Endothelial cell of umbilical vein (primary cell): ENCODE measurements at regions not wholly inside any gene's neighbourhood (a gene's known extent, or its start where the extent isn't known, plus 50 kb on each side); places are given as distances from the start of the nearest gene placed in this dataset.

ENCODE experiments used
- EZH2 ChIP-seq: IDR thresholded peaks from 2 replicates; pipeline ENCODE4 v1.6.1; 2012; ENCODE audit warnings: borderline replicate concordance, low read depth, mild to moderate bottlenecking, moderate library complexity, low read length, inconsistent platforms; ENCODE audit not compliant: severe bottlenecking
- FOS ChIP-seq: IDR thresholded peaks from 2 replicates; pipeline ENCODE4 v1.6.1; 2011; ENCODE audit warnings: mild to moderate bottlenecking, low read length, moderate library complexity, borderline replicate concordance; ENCODE audit not compliant: insufficient read depth
- JUN ChIP-seq: IDR thresholded peaks from 2 replicates; pipeline ENCODE4 v1.6.1; 2011; ENCODE audit warnings: borderline replicate concordance, low read depth; ENCODE audit not compliant: insufficient read length, insufficient read depth
- POLR2A ChIP-seq: IDR thresholded peaks from 2 replicates; pipeline ENCODE4 v1.6.1; 2012; ENCODE audit warnings: low read depth, mild to moderate bottlenecking, control low read depth, low read length
- POLR2AphosphoS5 ChIP-seq: IDR thresholded peaks from 2 replicates; pipeline ENCODE4 v1.6.1; 2012; ENCODE audit warnings: low read depth, mild to moderate bottlenecking, control low read depth, low read length, moderate library complexity; ENCODE audit not compliant: insufficient read depth
- TF ChIP-seq, protein P1 (sequence below), 2 donors: IDR thresholded peaks; 1 replicate in 1 of 2; 2 replicates in 1 of 2; pipeline ENCODE4 v1.5.1; 2011; ENCODE audit warnings: low read length in 2 of 2, mild to moderate bottlenecking in 2 of 2, moderate library complexity in 2 of 2, control low read depth in 1 of 2, inconsistent platforms in 1 of 2, low read depth in 1 of 2; ENCODE audit not compliant: insufficient read depth in 1 of 2; ENCODE audit errors: extremely low read depth in 1 of 2
- TF ChIP-seq, protein P2 (sequence below): IDR thresholded peaks from 2 replicates; pipeline ENCODE4 v1.6.1; 2011; ENCODE audit not compliant: insufficient read depth, insufficient read length

DNA sequence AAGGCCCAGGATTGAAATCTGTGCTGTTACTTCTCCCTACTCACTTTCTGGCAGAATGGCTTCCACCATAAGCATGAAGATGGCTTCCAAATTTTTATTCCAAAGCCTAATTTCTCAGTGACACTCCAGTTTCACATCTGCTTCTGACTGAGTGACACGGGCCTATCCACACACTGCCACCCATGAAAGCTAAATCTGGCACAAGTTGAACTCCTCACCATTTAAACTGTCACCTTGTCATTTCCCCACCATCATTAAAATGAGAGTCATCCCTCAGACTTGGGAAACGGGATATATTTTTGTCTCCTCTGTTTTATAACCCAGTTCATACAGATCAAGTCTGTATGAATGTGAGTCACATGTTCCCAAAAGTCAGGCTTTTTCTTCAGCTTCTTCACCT lies 77.1 kb downstream of the MGST1 start:
- TF ChIP-seq POLR2A = no peak
- TF ChIP-seq, protein P1, sequence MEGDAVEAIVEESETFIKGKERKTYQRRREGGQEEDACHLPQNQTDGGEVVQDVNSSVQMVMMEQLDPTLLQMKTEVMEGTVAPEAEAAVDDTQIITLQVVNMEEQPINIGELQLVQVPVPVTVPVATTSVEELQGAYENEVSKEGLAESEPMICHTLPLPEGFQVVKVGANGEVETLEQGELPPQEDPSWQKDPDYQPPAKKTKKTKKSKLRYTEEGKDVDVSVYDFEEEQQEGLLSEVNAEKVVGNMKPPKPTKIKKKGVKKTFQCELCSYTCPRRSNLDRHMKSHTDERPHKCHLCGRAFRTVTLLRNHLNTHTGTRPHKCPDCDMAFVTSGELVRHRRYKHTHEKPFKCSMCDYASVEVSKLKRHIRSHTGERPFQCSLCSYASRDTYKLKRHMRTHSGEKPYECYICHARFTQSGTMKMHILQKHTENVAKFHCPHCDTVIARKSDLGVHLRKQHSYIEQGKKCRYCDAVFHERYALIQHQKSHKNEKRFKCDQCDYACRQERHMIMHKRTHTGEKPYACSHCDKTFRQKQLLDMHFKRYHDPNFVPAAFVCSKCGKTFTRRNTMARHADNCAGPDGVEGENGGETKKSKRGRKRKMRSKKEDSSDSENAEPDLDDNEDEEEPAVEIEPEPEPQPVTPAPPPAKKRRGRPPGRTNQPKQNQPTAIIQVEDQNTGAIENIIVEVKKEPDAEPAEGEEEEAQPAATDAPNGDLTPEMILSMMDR (IDR thresholded peaks at IDR 0.05; ENCODE audit: extremely low read depth in 1 of 2, insufficient read depth in 1 of 2, low read depth in 1 of 2, low read length in 2 of 2) = no peak
- TF ChIP-seq EZH2 = no peak
- TF ChIP-seq, protein P2, sequence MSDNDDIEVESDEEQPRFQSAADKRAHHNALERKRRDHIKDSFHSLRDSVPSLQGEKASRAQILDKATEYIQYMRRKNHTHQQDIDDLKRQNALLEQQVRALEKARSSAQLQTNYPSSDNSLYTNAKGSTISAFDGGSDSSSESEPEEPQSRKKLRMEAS = no peak
- no peak for TF ChIP-seq POLR2AphosphoS5
- no peak for TF ChIP-seq FOS
- no peak for TF ChIP-seq JUN
